ENCODE measurements at regions not wholly inside any gene's neighbourhood (a gene's known extent, or its start where the extent isn't known, plus 50 kb on each side); places are given as distances from the start of the nearest gene placed in this dataset.

DNA sequence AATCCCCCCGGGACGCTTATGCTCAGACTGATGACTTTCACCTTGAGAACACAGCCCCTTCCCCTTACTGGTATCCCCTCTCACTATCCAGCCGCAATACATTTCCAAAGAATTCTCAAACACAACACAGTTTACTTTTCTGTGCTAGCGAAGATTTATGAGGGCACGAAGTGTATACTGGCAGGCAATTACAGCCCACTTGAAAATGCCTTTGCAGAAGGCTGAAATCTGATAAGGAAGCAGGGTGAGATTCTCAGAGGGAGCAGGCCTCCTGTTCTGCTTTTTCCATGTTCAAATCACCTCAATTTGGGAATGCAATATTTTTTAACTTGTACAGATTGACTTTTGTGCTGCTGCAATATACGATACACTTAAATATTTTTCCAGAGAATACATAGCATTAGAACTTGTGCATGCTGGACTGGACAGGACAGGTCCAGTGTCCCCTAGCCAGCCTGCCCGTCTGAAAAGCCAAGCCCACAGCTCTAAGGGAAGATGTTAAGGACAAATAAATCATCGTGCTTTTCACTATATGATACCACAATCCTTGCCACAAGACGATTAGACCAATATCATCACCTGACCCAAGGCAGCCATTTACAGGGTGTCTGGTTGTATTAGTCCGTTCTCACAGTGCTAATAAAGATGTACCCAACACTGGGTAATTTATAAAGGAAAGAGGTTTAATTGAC is 262.1 kb downstream of the EPHA4 start:
- ATAC-seq (ENCODE audit: poor library complexity) (no peak), DNase-seq (no peak)
- Mint-ChIP-seq H3K4me1 (ENCODE audit: low read depth) (peaks cover 11% of the 10 kb centered on the region), H3K4me3 (no peak overlapping the region), H3K36me3 (ENCODE audit: low read depth) (no peaks in the 10 kb centered on the region), H3K27ac (no peak overlapping the region), H3K27me3 (no peaks in the 10 kb centered on the region), H3K9me3 (no peaks in the 10 kb centered on the region)
- intact Hi-C loops (cut with DNase I, micrococcal nuclease) = loop anchor here in 1 of 2 experiments (10.0 kb wide), 1 partner anchor 265 kb away; the partner anchor contains the start of gene EPHA4
- Histone ChIP-seq H3K4me3 (ENCODE audit: low read length) (no peak overlapping the region), H3K36me3 (ENCODE audit: insufficient read depth, low read length) (no peaks in the 10 kb centered on the region), H3K27me3 (ENCODE audit: control insufficient read depth in 1 of 2, insufficient read depth in 2 of 2, low read length in 2 of 2) (no peaks in the 10 kb centered on the region), H3K27ac (ENCODE audit: low read depth in 1 of 2, low read length in 2 of 2) (no peak overlapping the region), H3K4me1 (ENCODE audit: insufficient read depth, low read length) (no peaks in the 10 kb centered on the region), H3K9me3 (ENCODE audit: control insufficient read depth in 1 of 2, insufficient read depth in 1 of 2, low read length in 2 of 2) (no peaks in the 10 kb centered on the region)
- CTCF ChIA-PET = no interaction called here
- POLR2A ChIA-PET = no interaction called here
- no peak for TF ChIP-seq CTCF (IDR thresholded peaks at IDR 0.05)

DNA sequence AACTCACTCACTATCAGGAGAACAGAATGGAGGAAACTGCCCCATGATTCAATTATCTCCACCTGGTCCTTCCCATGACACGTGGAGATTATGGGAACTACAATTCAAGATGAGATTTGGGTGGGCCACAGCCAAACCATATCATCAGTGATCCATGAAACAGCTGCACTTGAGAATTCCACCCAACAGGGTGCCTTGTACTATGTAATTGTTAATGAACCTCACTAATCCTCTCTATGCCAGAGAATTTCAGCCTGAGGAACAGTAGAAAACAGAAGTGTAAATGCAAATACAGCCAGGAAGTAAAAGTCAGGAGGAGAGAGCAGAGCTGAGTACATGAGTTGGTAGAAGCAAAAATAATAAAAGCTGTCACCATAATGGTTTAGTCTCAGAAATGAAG is 261.4 kb downstream of the EPHA4 start:
- POLR2A ChIA-PET = interaction anchor here (0.9 kb wide), 1 partner anchor 279 kb away, joined by 3 read pairs; no protein-coding TSS in a partner anchor
- no peak for TF ChIP-seq CTCF (IDR thresholded peaks at IDR 0.05)
- intact Hi-C loops (cut with DNase I, micrococcal nuclease) = no loop called here

GRCh38 chr2:221312634-221313033 is 259.5 kb downstream of the EPHA4 start:
- no peaks in the 10 kb centered on the region for H3K36me3 ChIP-seq (ENCODE audit: insufficient read depth, low read length)
- H3K4me3 ChIP-seq (ENCODE audit: low read length) = no peak overlapping the region
- H3K27ac ChIP-seq (ENCODE audit: low read depth in 1 of 2, low read length in 2 of 2) = no peak overlapping the region
- TF ChIP-seq CTCF (IDR thresholded peaks at IDR 0.05) = no peak
- intact Hi-C loops (cut with DNase I, micrococcal nuclease) = no loop called here
- ChIA-PET POLR2A (no interaction called here), CTCF (interaction anchor here (0.7 kb wide), 1 partner anchor 53 kb away, joined by 3 read pairs; no protein-coding TSS in a partner anchor)
- no peaks in the 10 kb centered on the region for H3K9me3 ChIP-seq (ENCODE audit: control insufficient read depth in 1 of 2, insufficient read depth in 1 of 2, low read length in 2 of 2)
- no peaks in the 10 kb centered on the region for H3K9me3 Mint-ChIP-seq
- H3K4me1 ChIP-seq (ENCODE audit: insufficient read depth, low read length) = no peaks in the 10 kb centered on the region
- H3K4me1 Mint-ChIP-seq (ENCODE audit: low read depth) = peaks cover 11% of the 10 kb centered on the region
- no peaks in the 10 kb centered on the region for H3K27me3 Mint-ChIP-seq
- no peak overlapping the region for H3K27ac Mint-ChIP-seq
- ATAC-seq (ENCODE audit: poor library complexity) (no peak), DNase-seq (no peak)
- H3K27me3 ChIP-seq (ENCODE audit: control insufficient read depth in 1 of 2, insufficient read depth in 2 of 2, low read length in 2 of 2) = no peaks in the 10 kb centered on the region
- H3K36me3 Mint-ChIP-seq (ENCODE audit: low read depth) = no peaks in the 10 kb centered on the region
- no peak overlapping the region for H3K4me3 Mint-ChIP-seq

More for the DNA sequence above, 261.4 kb downstream of the EPHA4 start:
- no peaks in the 10 kb centered on the region for H3K36me3 Mint-ChIP-seq (ENCODE audit: low read depth)
- no peak overlapping the region for H3K27ac ChIP-seq (ENCODE audit: low read depth in 1 of 2, low read length in 2 of 2)
- no peaks in the 10 kb centered on the region for H3K27me3 ChIP-seq (ENCODE audit: control insufficient read depth in 1 of 2, insufficient read depth in 2 of 2, low read length in 2 of 2)
- H3K27ac Mint-ChIP-seq = no peak overlapping the region
- no peak overlapping the region for H3K4me3 Mint-ChIP-seq
- H3K4me1 Mint-ChIP-seq (ENCODE audit: low read depth) = peaks cover 11% of the 10 kb centered on the region
- no peaks in the 10 kb centered on the region for H3K27me3 Mint-ChIP-seq
- H3K4me1 ChIP-seq (ENCODE audit: insufficient read depth, low read length) = no peaks in the 10 kb centered on the region
- H3K4me3 ChIP-seq (ENCODE audit: low read length) = no peak overlapping the region
- no peak for DNase-seq
- H3K9me3 Mint-ChIP-seq = no peaks in the 10 kb centered on the region
- CTCF ChIA-PET = no interaction called here
- no peaks in the 10 kb centered on the region for H3K36me3 ChIP-seq (ENCODE audit: insufficient read depth, low read length)
- ATAC-seq (ENCODE audit: poor library complexity) = no peak
- H3K9me3 ChIP-seq (ENCODE audit: control insufficient read depth in 1 of 2, insufficient read depth in 1 of 2, low read length in 2 of 2) = no peaks in the 10 kb centered on the region
